GM13976 (cell line): ENCODE measurements at regions not wholly inside any gene's neighbourhood (a gene's known extent, or its start where the extent isn't known, plus 50 kb on each side); places are given as distances from the start of the nearest gene placed in this dataset.
A peak's percentile ranks its signal among the peaks of the same experiment; 100 is the strongest.

Experiments used
- DNase-seq: peaks from one replicate; pipeline ENCODE4 v3.0.0; 2012; ENCODE audit warnings: low spot score
- CTCF ChIP-seq: IDR thresholded peaks from 2 replicates; pipeline ENCODE4 v1.5.1; 2012; ENCODE audit warnings: borderline replicate concordance, mild to moderate bottlenecking; ENCODE audit not compliant: insufficient read depth; ENCODE audit errors: extremely low read depth, missing control alignments, control extremely low read depth
- in situ Hi-C: fragments of 300-500 bp; cut with MboI; formaldehyde crosslinking; loops from one replicate; pipeline ENCODE4 v1.12.0; 2022; ENCODE audit warnings: low sequenced_read_pairs, mixed read lengths, inconsistent platforms; ENCODE audit not compliant: unreplicated experiment

GRCh38 chr5:167964529-167964928, 326.9 kb upstream of the WWC1 start:
- TF ChIP-seq CTCF, result no peak
- in situ Hi-C loops, result no loop called here
- no peak for DNase-seq

- no peak for DNase-seq
- in situ Hi-C loops, result no loop called here
- no peak for TF ChIP-seq CTCF
Measured at GRCh38 chr5:167965710-167966109, 325.7 kb upstream of the WWC1 start.

GRCh38 chr5:167966979-167967378, 324.5 kb upstream of the WWC1 start:
- no peak for DNase-seq
- no peak for TF ChIP-seq CTCF
- in situ Hi-C loops, result no loop called here

GRCh38 chr5:167967494-167968177, 323.8 kb upstream of the WWC1 start:
- TF ChIP-seq CTCF, result no peak
- DNase-seq, result no peak
- in situ Hi-C loops, result no loop called here

- in situ Hi-C loops, result no loop called here
- DNase-seq, result no peak
- no peak for TF ChIP-seq CTCF
Measured at GRCh38 chr5:167968837-167969236, 322.6 kb upstream of the WWC1 start.

GRCh38 chr5:167969998-167970397, 321.4 kb upstream of the WWC1 start:
- in situ Hi-C loops, result no loop called here
- no peak for TF ChIP-seq CTCF

More at GRCh38 chr5:167969998-167970397, 321.4 kb upstream of the WWC1 start:
- DNase-seq, result peak; percentile 15
